ENCODE measurements at regions not wholly inside any gene's neighbourhood (a gene's known extent, or its start where the extent isn't known, plus 50 kb on each side); places are given as distances from the start of the nearest gene placed in this dataset.

DNA sequence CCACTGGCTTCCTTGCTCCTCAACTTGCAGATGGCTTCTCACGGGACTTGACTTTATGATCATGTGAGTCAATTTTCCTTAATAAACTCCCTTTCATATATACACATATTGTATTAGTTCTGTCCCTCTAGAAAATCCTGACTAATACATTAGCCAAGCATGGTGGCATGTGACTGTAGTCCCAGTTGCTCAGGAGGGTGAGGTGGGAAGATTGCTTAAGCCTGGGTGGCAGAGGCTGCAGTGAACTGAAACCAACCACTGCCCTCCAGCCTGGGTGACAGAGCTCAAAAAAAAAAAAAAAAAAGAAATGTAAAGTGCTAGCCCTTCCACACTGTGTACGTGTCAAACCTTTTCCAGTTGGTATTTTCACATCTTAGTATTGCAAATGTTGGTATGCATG, 857.0 kb downstream of the LTN1 start:
- Histone ChIP-seq H3K4me3 (ENCODE audit: insufficient read depth in 1 of 2, low read depth in 1 of 2, low read length in 2 of 2) (no peak overlapping the region), H3K4ac (ENCODE audit: low read depth in 1 of 2, low read length in 2 of 2) (no peak overlapping the region), H2AFZ (ENCODE audit: low read depth, low read length) (no peak overlapping the region), H3K23ac (ENCODE audit: low read length in 2 of 2) (no peak overlapping the region), H2BK15ac (ENCODE audit: low read depth, poor library complexity, severe bottlenecking) (no peak overlapping the region), H4K8ac (ENCODE audit: low read length) (no peak overlapping the region), H3K4me1 (ENCODE audit: control insufficient read depth, insufficient read depth, low read depth, low read length) (no peaks in the 10 kb centered on the region), H3K27ac (ENCODE audit: low read length, poor library complexity, severe bottlenecking) (no peak overlapping the region), H3K14ac (ENCODE audit: low read length in 2 of 2) (no peak overlapping the region), H3K27me3 (ENCODE audit: control insufficient read depth in 1 of 2, insufficient read depth in 1 of 2, low read length in 2 of 2) (no peaks in the 10 kb centered on the region), H3K36me3 (ENCODE audit: control insufficient read depth in 1 of 2, insufficient read depth in 2 of 2, low read depth in 1 of 2, low read length in 2 of 2) (no peaks in the 10 kb centered on the region), H4K91ac (ENCODE audit: low read length) (no peak overlapping the region), H2BK120ac (ENCODE audit: low read depth, low read length) (no peak overlapping the region), H3K4me2 (ENCODE audit: low read length, poor library complexity, severe bottlenecking) (no peak overlapping the region), H2BK5ac (ENCODE audit: low read depth, low read length, poor library complexity, severe bottlenecking) (no peak overlapping the region), H2BK12ac (ENCODE audit: low read length in 2 of 2) (peak overlapping the region in 1 of 2 experiments; percentile 50), H3K9me3 (ENCODE audit: control insufficient read depth, low read length) (peaks cover 15% of the 10 kb centered on the region), H2AK5ac (ENCODE audit: low read length, severe bottlenecking) (no peak overlapping the region), H3K18ac (ENCODE audit: low read depth in 1 of 2, low read length in 2 of 2) (no peak overlapping the region), H3K79me1 (replicated peaks; ENCODE audit: low read length, poor library complexity, severe bottlenecking) (no peaks in the 10 kb centered on the region), H3K9ac (ENCODE audit: low read length) (no peak overlapping the region)
- DNase-seq: no peak
- 98% methylated on average over 2 of the region's 2 CpGs for WGBS

DNA sequence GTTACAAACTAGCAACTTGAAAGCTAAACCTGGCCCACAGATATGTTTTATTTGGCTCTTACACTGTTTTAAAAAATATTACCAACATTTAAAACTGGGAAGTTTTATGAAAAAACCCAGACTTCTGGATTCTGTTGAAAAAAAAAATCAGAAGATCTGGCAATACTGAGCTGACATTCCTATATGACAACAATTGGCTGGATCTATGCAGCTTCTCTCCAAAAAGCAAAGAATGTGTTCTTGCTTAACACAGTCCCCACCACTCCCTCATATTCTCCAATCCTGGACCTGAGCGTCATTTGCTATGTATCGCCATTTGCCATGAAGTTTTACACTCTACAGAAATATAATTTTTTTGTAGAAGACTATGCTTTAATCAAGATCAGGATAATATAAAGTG, 859.6 kb downstream of the LTN1 start:
- no peak overlapping the region for H3K9ac ChIP-seq (ENCODE audit: low read length)
- H2BK15ac ChIP-seq (ENCODE audit: low read depth, poor library complexity, severe bottlenecking): no peak overlapping the region
- H3K36me3 ChIP-seq (ENCODE audit: control insufficient read depth in 1 of 2, insufficient read depth in 2 of 2, low read depth in 1 of 2, low read length in 2 of 2): no peaks in the 10 kb centered on the region
- H4K8ac ChIP-seq (ENCODE audit: low read length): no peak overlapping the region
- no peak overlapping the region for H3K4ac ChIP-seq (ENCODE audit: low read depth in 1 of 2, low read length in 2 of 2)
- no peaks in the 10 kb centered on the region for H3K27me3 ChIP-seq (ENCODE audit: control insufficient read depth in 1 of 2, insufficient read depth in 1 of 2, low read length in 2 of 2)
- no peak overlapping the region for H3K18ac ChIP-seq (ENCODE audit: low read depth in 1 of 2, low read length in 2 of 2)
- no peak overlapping the region for H3K4me3 ChIP-seq (ENCODE audit: insufficient read depth in 1 of 2, low read depth in 1 of 2, low read length in 2 of 2)
- peaks cover 15% of the 10 kb centered on the region for H3K9me3 ChIP-seq (ENCODE audit: control insufficient read depth, low read length)
- DNase-seq: no peak
- H2BK12ac ChIP-seq (ENCODE audit: low read length in 2 of 2): no peak overlapping the region
- H3K79me1 ChIP-seq (replicated peaks; ENCODE audit: low read length, poor library complexity, severe bottlenecking): no peaks in the 10 kb centered on the region
- H4K91ac ChIP-seq (ENCODE audit: low read length): no peak overlapping the region
- no peak overlapping the region for H2AK5ac ChIP-seq (ENCODE audit: low read length, severe bottlenecking)
- no CpG with 5 or more reads among the region's 2 CpGs for WGBS
- H3K23ac ChIP-seq (ENCODE audit: low read length in 2 of 2): no peak overlapping the region
- no peak overlapping the region for H3K4me2 ChIP-seq (ENCODE audit: low read length, poor library complexity, severe bottlenecking)
- no peak overlapping the region for H2BK120ac ChIP-seq (ENCODE audit: low read depth, low read length)
- H3K27ac ChIP-seq (ENCODE audit: low read length, poor library complexity, severe bottlenecking): no peak overlapping the region
- no peak overlapping the region for H3K14ac ChIP-seq (ENCODE audit: low read length in 2 of 2)
- no peak overlapping the region for H2BK5ac ChIP-seq (ENCODE audit: low read depth, low read length, poor library complexity, severe bottlenecking)
- no peaks in the 10 kb centered on the region for H3K4me1 ChIP-seq (ENCODE audit: control insufficient read depth, insufficient read depth, low read depth, low read length)
- H2AFZ ChIP-seq (ENCODE audit: low read depth, low read length): no peak overlapping the region

DNA sequence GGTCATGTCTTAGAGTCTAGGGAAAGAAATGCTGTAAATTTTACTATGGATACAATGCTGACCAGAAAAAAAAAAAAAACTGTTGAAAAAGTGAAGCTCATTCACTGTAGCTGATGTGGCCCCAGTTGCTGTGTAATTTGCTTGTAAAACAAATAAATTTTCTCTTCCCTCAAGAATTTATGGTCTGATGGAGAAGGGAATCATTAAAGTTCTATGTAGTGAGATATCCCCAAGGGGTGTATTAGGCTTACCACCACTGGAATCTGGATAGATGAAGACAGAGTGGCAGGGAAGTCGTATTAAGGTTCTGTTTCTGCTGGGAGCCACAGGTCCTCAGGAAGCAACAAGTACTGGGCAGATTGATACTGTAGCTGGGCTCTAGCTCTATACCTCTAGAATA, 860.0 kb downstream of the LTN1 start:
- DNase-seq: no peak
- Histone ChIP-seq H3K9ac (ENCODE audit: low read length) (no peak overlapping the region), H3K36me3 (ENCODE audit: control insufficient read depth in 1 of 2, insufficient read depth in 2 of 2, low read depth in 1 of 2, low read length in 2 of 2) (no peaks in the 10 kb centered on the region), H3K27ac (ENCODE audit: low read length, poor library complexity, severe bottlenecking) (no peak overlapping the region), H3K9me3 (ENCODE audit: control insufficient read depth, low read length) (peaks cover 15% of the 10 kb centered on the region), H3K4me2 (ENCODE audit: low read length, poor library complexity, severe bottlenecking) (no peak overlapping the region), H4K91ac (ENCODE audit: low read length) (no peak overlapping the region), H3K4me3 (ENCODE audit: insufficient read depth in 1 of 2, low read depth in 1 of 2, low read length in 2 of 2) (no peak overlapping the region), H2AFZ (ENCODE audit: low read depth, low read length) (no peak overlapping the region), H2BK5ac (ENCODE audit: low read depth, low read length, poor library complexity, severe bottlenecking) (no peak overlapping the region), H3K27me3 (ENCODE audit: control insufficient read depth in 1 of 2, insufficient read depth in 1 of 2, low read length in 2 of 2) (no peaks in the 10 kb centered on the region), H4K8ac (ENCODE audit: low read length) (no peak overlapping the region), H2BK12ac (ENCODE audit: low read length in 2 of 2) (no peak overlapping the region), H3K18ac (ENCODE audit: low read depth in 1 of 2, low read length in 2 of 2) (no peak overlapping the region), H3K23ac (ENCODE audit: low read length in 2 of 2) (no peak overlapping the region), H3K14ac (ENCODE audit: low read length in 2 of 2) (no peak overlapping the region), H2BK120ac (ENCODE audit: low read depth, low read length) (no peak overlapping the region), H3K4ac (ENCODE audit: low read depth in 1 of 2, low read length in 2 of 2) (no peak overlapping the region), H3K79me1 (replicated peaks; ENCODE audit: low read length, poor library complexity, severe bottlenecking) (no peaks in the 10 kb centered on the region), H2BK15ac (ENCODE audit: low read depth, poor library complexity, severe bottlenecking) (no peak overlapping the region), H2AK5ac (ENCODE audit: low read length, severe bottlenecking) (no peak overlapping the region), H3K4me1 (ENCODE audit: control insufficient read depth, insufficient read depth, low read depth, low read length) (no peaks in the 10 kb centered on the region)
- 55% methylated on average over 1 of the region's 1 CpG for WGBS

DNA sequence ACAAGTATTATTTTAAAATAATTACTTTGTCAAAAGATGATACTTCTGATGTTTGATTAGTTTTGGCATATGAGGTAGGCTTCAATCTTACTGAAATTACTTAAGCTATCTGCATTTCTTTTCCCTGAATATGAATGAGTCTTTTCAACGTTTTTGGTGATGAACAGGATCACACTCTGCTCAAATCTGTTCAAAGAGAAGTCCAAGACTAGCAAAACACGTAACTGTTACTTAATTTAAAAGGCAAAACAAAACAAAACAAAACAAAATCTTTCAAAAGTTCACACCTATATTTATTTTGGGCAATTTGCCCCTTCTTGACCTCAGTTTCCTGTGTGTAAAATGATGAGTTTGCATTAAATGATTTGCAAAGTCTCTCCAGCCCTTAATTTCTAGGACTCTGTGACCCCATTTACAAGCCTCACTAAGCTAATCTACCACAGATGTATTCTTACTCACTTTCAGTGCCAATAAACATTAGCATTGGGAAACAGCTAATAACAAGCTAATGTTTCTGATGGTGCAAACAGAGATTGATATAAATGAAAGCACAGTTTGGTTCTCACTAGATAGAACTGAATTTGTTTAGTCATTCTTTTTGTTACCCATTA, 865.4 kb downstream of the LTN1 start:
- Histone ChIP-seq H3K36me3 (ENCODE audit: control insufficient read depth in 1 of 2, insufficient read depth in 2 of 2, low read depth in 1 of 2, low read length in 2 of 2) (no peaks in the 10 kb centered on the region), H4K8ac (ENCODE audit: low read length) (no peak overlapping the region), H2BK120ac (ENCODE audit: low read depth, low read length) (no peak overlapping the region), H2AFZ (ENCODE audit: low read depth, low read length) (no peak overlapping the region), H3K9me3 (ENCODE audit: control insufficient read depth, low read length) (peaks cover 15% of the 10 kb centered on the region), H2AK5ac (ENCODE audit: low read length, severe bottlenecking) (no peak overlapping the region), H3K14ac (ENCODE audit: low read length in 2 of 2) (no peak overlapping the region), H3K27me3 (ENCODE audit: control insufficient read depth in 1 of 2, insufficient read depth in 1 of 2, low read length in 2 of 2) (no peaks in the 10 kb centered on the region), H2BK15ac (ENCODE audit: low read depth, poor library complexity, severe bottlenecking) (no peak overlapping the region), H3K23ac (ENCODE audit: low read length in 2 of 2) (no peak overlapping the region), H4K91ac (ENCODE audit: low read length) (no peak overlapping the region), H3K4me2 (ENCODE audit: low read length, poor library complexity, severe bottlenecking) (no peak overlapping the region), H3K18ac (ENCODE audit: low read depth in 1 of 2, low read length in 2 of 2) (no peak overlapping the region), H2BK5ac (ENCODE audit: low read depth, low read length, poor library complexity, severe bottlenecking) (no peak overlapping the region), H2BK12ac (ENCODE audit: low read length in 2 of 2) (no peak overlapping the region), H3K9ac (ENCODE audit: low read length) (no peak overlapping the region), H3K4ac (ENCODE audit: low read depth in 1 of 2, low read length in 2 of 2) (no peak overlapping the region), H3K4me1 (ENCODE audit: control insufficient read depth, insufficient read depth, low read depth, low read length) (no peaks in the 10 kb centered on the region), H3K4me3 (ENCODE audit: insufficient read depth in 1 of 2, low read depth in 1 of 2, low read length in 2 of 2) (no peak overlapping the region), H3K79me1 (replicated peaks; ENCODE audit: low read length, poor library complexity, severe bottlenecking) (no peaks in the 10 kb centered on the region), H3K27ac (ENCODE audit: low read length, poor library complexity, severe bottlenecking) (no peak overlapping the region)
- WGBS: 65% methylated on average over 1 of the region's 2 CpGs
- DNase-seq: no peak
